Activated CD4-positive, alpha-beta T cell treated with anti-CD3 and anti-CD28 coated beads for 48 hours (primary cell): ENCODE measurements at regions not wholly inside any gene's neighbourhood (a gene's known extent, or its start where the extent isn't known, plus 50 kb on each side); places are given as distances from the start of the nearest gene placed in this dataset.

ENCODE experiments used
- DNase-seq: peaks from one replicate; pipeline ENCODE4 v3.0.0-alpha.2; 2020

DNA sequence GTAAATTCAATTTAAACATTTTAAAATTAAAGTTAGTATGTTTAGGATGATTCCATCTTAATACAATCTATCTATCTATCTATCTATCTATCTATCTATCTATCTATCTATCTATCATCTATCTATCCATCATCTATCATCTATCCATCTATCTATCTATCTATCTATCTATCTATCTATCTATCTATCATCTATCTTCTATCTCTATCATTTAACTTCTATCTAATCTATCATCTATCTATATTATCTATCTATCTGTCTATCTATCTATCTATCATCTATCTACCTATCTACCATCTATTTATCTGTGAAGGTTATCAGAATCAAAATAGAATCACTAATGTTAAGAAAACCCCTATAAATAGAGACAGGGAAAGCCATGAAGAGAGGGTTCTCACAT lies 78.3 kb downstream of the RAMP3 start:
- DNase-seq: no peak

DNA sequence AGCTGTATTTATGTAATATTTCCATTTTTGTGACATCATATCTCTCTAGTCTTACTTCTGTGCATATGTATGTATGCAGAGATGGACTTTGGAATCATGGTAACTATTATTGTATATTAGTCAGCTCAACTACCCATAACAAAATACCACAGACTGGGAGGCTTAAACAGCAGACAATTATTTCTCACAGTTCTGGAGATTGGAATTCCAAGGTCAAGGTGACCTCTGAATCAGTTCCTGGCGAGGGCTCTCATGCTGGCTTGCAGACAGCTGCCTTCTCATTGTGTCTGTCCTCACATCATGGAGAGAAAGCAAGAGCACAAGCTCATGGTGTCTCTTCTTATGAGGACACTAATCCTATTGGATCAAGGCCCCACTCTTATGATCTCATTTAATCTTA lies 79.1 kb downstream of the RAMP3 start:
- no peak for DNase-seq

DNA sequence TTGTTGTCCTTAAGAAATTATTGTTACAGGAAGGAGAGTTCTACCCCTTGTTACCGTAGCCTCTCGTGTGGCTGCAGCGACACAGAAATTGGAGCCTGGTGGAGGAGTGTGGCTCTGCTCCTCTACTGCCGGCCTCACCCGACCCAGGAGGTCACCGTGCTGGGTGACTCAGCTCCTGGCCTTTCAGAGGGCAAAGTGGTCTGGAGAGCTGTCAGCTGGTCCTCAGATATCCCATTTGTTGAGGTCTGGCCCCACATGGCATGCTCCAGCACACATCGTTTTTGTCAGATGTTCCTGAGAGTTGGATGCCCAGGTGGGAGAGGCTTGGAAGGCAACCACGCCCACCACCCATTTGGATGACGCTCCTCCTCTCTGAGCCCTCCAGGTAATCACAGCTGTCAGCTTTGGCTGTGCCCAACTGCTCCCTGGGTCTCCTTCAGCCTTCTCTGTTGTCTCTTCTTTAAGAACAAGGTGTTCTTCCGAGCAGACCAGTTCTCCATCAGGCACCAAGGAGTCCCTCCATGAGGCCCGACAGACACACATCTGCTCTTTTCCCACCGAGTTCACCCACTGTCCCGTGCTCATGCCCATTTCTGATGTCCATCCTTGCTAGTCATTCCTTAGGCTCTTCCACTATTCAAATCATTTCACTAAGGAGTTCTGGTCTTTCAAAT lies 80.3 kb downstream of the RAMP3 start:
- DNase-seq: no peak

DNA sequence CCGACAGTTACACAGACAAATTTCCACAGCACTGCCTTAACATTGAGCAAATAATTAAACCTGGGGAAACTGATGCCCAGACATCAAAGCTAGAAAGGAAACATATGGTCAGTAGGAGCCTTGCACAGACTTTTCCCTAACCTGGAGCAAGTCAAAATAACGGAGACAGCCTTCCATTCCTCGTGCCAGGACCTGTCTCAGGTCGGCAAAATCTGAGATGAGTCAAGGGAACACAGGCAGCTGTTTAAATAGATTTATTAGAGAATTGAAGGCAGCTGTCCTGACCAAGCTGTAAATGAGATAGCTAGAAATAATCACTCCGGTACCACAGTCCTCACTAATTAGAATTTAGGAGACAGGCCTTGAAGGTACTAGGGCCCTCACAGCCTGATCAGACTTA lies 81.2 kb downstream of the RAMP3 start:
- DNase-seq: no peak

DNA sequence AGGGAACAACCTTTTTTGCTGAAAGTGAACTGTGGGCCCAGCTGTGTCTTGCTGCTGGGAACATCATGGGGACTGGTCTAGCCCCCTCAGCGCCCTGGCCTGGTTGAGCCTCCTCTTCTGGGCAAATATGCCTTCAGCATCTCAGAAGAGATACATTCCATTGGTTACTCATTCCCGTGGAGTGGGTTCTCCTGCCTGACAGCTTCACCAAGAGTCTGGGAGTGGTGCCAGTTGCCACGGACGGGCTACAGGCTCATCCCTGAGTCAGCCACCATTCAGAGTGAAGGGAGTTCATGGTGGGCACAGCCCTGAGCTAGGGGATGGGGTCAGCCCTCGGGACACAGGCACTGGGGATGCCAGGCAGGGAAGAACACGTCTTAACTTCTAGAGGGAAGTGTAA lies 81.9 kb downstream of the RAMP3 start:
- DNase-seq: no peak

DNA sequence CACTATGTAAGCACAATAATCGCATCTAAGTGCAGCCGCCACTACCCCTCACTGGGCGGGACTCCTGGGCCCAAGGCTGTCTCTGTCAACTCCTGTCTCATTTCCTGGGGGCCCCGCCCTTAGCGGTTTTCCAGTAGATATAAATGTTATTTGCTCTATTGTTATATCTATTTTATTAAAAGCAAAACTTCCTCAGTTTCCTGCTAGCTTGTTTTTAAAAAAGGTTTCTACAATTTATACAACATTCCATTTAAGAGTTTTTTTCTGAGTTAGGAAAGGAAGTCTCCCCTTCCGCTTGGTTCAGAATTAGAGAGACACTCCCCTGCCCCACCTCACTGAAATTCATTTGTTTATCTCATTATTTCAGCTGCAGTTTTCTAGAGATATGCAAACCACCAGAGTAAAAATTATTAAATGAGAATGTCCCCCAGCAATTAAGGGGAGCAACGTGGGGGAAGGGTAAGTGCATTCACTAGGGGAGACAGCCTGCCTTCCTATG lies 82.7 kb downstream of the RAMP3 start:
- DNase-seq: no peak

DNA sequence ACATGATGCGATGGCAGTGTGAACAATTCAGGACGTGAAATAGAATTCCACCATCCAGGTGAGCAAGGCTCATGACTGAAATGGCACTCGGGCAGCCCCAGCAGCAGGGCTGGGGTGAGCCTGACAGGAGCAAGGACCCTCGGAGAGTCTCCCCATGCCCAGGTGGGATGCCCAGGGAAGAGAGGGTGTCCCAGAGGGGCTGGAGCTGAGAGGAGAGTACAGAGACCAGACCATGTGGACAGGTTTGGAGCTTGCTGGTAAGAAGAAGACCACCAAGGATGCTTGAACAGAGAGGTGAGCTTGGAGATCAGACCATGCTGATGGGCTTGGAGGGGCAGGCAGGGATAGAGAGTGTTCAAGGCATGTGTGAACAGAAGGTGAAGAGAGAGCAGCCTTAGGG lies 83.3 kb downstream of the RAMP3 start:
- DNase-seq: no peak

DNA sequence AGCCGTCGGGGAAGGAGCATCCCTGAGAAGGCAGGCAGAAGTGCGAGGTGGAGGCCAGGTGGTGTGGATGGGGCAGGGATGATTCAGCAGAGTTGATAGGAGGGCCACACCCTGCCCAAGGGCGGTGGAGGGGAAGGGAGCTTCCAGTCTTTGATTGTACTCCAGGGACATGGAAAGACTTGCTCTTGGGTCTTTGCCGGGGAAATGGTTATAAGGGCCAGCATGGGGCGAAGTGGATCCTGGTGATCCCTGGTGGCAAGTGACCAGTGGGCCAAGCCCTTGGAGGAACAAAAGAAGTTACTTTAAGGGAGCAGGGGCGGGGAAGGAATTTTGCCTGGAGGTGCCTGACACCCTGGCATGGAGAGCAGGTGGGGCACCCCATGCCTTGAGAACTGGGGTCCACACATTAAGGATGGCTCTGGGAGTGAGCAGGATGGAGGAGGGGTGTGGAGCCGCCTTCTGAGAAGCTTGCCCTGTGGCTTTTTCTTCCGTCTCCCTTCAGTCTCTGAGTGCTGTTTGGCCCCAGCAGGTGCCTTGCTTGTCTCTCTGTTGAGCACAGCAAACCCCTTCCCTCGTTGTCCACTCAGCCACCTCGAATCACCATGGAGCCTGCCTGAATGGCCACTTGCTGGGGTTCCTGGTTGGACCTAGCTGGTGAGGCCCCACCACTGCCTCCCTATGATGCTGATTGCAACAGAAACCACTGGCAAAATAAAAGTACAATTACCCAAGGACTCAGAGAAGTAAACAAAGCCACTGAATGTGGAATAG lies 83.9 kb downstream of the RAMP3 start:
- no peak for DNase-seq

DNA sequence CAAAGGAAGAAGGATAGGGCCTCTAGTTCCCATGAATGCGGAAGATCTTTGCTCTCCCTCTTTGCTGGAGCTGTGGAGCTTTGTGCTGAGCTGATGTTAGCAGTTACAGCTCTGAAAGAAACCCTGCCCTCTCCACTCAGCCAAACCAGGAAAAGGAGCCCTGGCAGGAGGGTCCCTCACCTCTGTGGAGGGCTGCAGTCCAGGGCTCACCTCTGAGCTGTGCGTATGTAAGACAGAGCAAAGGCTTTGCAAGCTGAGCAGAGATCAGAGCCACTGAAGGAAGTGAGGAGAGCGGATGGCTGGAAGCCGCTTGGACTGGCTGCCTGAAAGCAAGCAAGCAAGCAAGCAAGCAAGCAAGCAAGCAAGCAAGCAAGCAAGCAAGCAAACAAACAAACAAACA lies 84.7 kb downstream of the RAMP3 start:
- DNase-seq: no peak

DNA sequence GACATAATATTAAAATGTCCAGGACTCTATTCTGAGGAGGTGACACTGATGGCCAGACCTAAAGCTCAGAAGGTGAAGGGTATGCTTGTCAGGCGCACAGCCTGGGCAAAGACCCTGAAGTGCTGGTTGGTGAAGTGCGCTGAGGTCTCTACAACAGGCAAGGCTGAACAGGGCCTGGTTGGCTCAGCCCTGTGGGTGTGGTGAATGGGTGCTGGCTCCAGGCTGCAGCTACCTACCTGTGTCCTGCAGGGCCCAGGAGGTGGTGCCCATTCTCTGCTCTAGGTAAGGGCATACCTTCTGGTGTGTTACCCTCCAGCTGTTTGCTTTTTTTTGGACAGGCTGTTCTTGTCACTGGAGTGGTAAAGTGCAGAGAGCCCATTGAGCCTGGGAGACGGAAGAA lies 85.1 kb downstream of the RAMP3 start:
- DNase-seq: no peak

DNA sequence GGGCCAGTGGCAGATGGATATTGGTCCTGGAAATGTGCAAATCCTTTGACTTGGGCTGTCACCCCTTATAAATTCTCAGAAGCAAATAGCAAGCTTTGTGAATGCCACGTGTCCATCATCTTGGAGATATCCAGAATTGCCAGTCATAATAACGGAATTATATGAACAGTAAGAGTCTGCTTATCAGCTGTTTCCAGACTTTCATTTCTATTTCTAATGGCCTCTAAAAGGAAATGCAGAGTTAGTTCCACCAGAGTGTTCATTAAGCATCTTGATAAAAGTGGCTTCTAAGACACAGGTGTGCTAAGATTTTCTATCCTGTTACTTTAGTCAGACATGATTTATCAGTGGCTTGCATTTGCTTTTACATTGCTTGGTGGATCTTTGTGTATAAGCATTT lies 87.4 kb downstream of the RAMP3 start:
- DNase-seq: no peak

DNA sequence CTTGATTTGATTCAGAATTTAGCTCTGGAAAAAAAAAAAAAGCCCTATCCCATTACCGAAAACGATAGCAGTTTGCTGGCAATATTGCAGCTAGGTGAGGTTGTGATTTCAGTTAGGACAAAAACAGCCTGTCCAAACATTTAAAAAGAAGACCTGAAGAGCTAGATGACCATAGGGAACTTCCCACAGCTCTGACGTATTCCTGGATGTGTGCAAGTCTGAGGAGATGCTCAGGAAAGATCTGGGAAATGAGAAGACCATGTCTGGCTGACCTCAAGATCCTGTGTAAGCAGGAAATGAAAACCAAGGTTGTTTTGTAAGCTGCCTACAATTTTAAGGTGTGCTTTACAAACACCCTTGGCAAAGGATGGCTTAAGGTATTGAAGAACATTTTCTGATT lies 88.7 kb downstream of the RAMP3 start:
- DNase-seq: no peak

DNA sequence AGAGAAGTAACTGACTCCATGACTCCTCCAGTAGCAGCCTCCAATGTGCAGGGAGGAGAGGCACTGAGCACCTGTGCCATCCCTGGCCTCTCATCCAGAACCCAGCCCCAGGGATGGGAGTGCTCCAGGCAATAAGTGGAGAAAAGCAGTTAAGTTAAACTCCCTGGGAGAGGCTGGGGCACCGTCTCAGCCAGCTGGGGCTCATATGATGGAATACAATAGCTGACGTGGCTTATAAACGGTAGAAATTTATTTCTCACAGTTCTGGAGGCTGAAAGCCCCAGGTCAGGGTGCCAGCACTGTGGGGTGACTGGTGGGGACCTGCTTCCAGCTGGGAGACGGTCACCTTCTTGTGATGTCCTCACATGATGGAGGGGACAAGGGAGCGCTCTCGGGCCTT lies 94.7 kb downstream of the RAMP3 start:
- no peak for DNase-seq

DNA sequence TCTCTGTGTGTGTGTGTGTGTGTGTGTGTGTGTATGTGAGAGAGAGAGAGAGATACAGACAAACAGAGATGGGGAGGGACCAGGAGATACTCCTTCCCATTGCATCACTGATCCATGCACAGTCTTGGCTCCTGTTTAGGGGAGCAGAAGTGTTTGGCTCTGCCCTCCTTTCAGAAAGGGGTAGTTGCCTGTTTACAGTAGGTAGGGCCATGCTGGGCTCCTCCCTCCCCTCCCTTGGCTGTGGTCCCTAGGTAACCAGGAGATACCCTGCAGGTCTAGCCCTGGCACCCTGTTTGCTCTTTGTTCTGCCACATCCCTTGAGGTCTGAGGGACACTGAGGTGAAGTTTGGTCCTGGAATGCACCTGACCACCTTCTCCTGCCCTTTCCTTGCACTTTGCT lies 95.3 kb downstream of the RAMP3 start:
- DNase-seq: no peak

DNA sequence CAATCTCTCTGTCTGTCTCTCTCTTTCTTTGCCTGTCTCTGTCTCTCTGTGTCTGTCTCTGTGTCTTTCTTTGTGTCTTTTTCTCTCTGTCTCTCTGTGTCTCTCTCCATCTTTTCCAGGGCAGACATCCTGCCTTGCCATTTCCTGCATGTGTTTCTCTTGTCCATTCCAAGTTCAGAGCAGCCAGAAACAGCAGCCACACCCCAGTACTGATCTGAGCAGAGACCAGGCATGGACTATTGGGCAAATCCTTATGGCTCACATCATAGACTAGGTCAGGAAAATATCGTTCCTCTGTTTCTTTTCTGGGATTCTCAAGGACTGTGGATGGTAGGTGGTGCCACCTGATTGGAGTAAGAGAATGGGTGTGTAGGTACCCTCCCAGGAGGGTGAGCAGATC lies 95.8 kb downstream of the RAMP3 start:
- no peak for DNase-seq

DNA sequence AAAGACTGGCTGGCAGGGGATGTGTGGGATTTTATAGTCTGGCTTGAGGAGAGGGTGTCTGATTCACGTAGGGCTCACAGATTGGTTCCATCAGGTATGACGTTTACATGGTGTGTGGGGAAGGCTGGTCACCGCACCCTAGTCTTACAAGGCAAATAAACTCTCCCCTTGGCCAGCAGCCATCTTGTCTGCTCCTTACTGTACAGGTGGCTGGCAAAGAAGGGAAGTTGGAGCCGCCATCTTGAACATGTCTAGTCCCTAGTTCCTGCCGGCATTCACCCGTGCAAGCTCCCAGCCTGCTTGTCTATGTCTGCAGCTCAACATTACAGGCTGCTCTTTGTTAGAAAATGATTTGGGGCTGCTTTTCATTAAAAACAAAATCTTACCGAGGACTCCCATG lies 97.6 kb downstream of the RAMP3 start:
- no peak for DNase-seq

DNA sequence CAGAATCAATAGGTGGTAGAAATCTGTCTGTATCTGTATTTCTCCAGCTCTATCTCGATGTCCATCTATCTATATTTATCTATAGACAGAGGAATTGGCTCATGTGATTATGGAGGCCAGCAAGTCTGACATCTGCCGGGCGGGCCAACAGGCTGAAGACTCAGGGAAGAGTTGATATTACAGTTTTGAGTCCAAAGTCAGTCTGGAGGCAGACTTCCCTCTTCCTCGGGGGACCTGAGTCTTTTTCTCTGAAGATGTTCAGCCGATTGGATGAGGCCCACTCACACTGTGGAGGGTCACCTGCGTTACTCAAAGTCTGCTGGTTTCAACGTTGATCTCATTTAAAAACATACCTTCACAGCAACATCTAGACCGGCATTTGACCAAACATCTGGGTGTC lies 98.7 kb downstream of the RAMP3 start:
- DNase-seq: no peak

DNA sequence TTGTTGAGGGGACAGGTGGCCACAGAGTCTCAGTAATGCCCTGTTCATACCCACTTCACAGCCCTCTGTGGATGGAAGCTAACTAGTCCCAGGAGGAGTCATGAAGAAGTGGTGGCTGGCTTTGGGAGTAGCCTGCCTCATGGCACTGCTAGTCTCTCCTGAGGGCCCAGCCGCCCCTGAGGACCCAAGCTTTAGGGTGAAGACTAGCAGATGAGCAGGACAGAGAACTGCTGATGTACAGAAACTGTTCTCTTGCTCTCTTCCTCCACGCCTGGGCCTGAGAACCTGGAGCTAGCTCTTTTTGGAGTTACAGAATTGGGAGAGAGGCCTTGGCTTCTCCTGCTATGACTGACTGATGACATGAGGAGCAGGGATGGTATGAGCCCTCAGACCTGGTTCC lies 99.2 kb downstream of the RAMP3 start:
- no peak for DNase-seq

DNA sequence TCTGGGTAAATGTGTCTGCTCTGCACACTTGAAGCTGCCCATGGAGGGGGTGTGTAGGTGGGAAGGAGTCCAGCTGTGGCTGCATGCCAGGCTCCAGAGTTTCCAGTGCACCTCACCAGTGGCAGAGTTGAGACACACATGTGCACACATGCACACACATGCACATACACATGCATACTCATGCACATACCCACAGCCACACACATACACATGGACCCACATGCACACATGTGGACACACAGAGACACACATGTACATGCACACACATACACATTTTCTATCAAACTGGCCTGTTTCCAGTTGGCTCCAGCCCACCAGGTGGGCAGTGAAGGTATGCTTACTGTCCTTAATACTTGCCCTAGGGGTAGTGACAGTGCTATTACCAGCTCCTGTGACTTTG lies 99.7 kb downstream of the RAMP3 start:
- DNase-seq: no peak

DNA sequence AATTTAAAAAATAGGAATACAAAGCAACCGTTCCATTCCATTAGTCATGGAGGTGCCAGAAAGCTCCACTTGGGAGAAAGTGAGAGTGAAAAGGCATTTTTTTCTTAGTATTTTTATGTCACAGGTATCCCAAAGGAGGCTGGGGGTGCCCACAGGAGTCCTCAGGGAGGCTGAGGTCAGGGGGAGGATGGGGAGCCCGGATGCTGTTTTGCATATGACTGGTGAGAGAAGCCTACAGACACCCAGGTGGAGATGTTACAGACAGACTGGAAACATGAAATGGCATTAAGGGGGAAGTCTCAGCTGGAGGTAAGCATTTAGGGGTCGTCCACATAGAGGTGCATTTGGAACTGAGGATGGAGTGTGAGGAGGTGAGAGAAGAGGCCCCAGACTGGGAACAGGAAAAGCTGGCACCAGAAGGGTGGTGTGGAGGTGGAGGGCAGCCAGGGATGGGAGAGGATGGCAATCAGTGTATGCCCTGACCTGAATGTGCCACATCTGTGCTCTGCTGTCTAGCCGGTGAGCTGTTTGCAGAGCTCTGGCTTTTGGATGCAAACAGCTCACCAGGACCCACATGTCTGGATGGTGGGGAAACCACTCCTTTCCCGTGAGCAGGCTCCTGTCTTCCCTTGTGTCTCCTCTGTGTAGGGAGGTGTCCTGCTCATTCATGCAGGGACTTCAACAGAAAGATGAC lies 101.1 kb downstream of the RAMP3 start:
- DNase-seq: no peak

DNA sequence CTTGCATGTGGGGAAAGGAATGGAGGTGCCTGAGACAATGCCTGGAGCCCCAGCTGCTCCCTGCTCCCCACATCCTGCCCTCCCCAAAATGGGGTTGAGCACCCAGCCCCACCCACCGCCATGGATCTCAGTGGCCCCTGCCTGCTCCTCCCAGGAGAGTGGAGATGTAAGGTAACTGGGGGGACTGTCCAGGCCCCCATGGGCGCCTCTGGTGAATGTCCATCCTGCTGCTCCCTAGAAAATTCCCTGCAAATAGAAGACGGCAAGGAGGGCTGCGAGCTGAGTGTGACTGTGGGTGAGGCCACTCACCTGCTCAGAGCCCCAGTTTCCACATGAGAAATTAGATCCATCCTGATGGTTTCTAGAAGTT lies 101.6 kb downstream of the RAMP3 start:
- DNase-seq: no peak

DNA sequence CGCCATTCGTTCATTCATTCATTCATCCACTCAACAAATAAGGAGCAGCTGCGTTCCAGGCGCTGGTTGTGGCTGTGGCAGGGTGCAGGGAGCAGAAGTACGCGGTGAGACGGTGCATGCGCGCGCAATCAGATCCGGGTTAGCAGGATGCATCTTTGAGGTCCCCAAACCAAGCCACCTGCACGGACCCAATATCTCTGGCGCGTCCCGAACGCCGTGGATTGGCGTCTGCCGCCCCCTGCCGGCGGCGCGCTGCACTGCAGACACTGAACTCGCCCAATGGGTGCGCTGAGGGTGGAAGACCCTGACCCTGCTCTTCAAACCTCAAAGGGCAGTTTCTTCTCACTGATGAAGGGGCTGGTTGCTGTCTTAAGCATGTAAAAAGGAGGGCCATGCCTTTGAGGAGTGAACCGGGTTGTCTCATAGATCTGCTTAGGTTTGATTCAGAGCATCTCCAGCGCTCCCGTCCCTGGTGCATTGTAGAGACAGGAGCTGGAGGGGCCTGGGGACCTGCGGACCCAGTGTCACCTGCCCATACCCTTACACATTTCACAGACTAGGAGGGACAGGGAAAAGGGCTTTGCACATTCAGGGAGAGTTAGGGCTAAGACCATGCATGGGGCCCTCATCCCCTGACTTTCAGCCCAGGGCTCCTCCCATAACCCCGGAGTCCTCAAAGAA lies 102.5 kb downstream of the RAMP3 start:
- DNase-seq: peak; percentile 83

DNA sequence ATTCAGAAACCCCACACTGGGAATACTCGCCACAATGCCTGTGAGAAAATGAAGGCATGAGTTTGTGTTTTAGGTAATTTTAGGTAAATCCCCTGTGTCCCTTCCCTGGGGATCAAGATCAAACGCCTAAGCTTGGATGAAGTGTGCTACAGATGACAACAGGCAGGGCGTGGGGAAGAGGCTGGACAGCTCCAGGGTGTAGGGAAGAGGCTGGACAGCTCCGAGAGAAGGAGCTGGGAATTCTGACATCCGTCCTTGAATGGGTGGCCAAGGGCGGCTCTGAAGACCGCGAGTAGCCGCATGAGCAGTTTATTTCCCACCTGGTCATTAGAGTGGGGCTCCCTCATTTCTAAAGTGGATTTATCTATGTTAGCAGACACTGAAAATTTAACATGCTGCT lies 109.7 kb downstream of the RAMP3 start:
- no peak for DNase-seq

DNA sequence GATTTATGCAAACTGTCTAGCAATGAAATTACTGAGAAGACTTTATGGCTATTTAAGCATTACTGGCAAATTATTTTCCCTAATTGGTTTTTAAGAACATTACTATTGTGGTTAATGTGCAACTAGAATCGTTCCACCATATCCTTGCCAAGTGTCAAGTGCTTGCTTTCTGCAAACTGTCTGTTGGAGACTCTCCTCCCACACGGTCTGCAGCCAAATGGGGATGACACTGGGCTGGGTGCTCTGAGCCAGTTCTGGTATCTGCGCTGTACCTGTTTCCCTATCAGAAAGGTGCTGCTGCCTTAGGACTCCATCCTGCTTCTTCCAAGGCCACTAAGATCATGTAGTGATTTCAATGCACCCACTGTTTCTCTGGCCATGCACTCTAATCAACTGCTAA lies 110.4 kb downstream of the RAMP3 start:
- DNase-seq: no peak
